Fibroblast of skin of scalp (primary cell): ENCODE measurements at regions not wholly inside any gene's neighbourhood (a gene's known extent, or its start where the extent isn't known, plus 50 kb on each side); places are given as distances from the start of the nearest gene placed in this dataset.
A peak's percentile ranks its signal among the peaks of the same experiment; 100 is the strongest.

ENCODE experiments used
- DNase-seq: peaks from one replicate; pipeline ENCODE4 v3.0.0-alpha.2; 2013

- DNase-seq: no peak
Measured at GRCh38 chr18:77658751-77659448, 409.3 kb downstream of the GALR1 start.

GRCh38 chr18:77666613-77667012 lies 417.0 kb downstream of the GALR1 start:
- no peak for DNase-seq

- DNase-seq: no peak
Measured at GRCh38 chr18:77668219-77668618, 418.6 kb downstream of the GALR1 start.

- DNase-seq: no peak
Measured at GRCh38 chr18:77669331-77669730, 419.7 kb downstream of the GALR1 start.

GRCh38 chr18:77671456-77672167 lies 422.0 kb downstream of the GALR1 start:
- DNase-seq: no peak

GRCh38 chr18:77676910-77677309 lies 427.3 kb downstream of the GALR1 start:
- DNase-seq: no peak

- no peak for DNase-seq
Measured at GRCh38 chr18:77677536-77677935, 427.9 kb downstream of the GALR1 start.

GRCh38 chr18:77679869-77680268 lies 430.2 kb downstream of the GALR1 start:
- DNase-seq: no peak

- DNase-seq: no peak
Measured at GRCh38 chr18:77700051-77700450, 450.4 kb downstream of the GALR1 start.

GRCh38 chr18:77701977-77702376 lies 452.3 kb downstream of the GALR1 start:
- DNase-seq: no peak

GRCh38 chr18:77702686-77703085 lies 453.0 kb downstream of the GALR1 start:
- DNase-seq: no peak

- no peak for DNase-seq
Measured at GRCh38 chr18:77705301-77705700, 455.7 kb downstream of the GALR1 start.

- peak; percentile 9 for DNase-seq
Measured at GRCh38 chr18:77708826-77709506, 459.3 kb downstream of the GALR1 start.

GRCh38 chr18:77711096-77711495 lies 461.4 kb downstream of the GALR1 start:
- no peak for DNase-seq

- no peak for DNase-seq
Measured at GRCh38 chr18:77714716-77715115, 465.1 kb downstream of the GALR1 start.

- DNase-seq: no peak
Measured at GRCh38 chr18:77716282-77716681, 466.6 kb downstream of the GALR1 start.

GRCh38 chr18:77733292-77733903 lies 483.8 kb downstream of the GALR1 start:
- DNase-seq: no peak

GRCh38 chr18:77736842-77737241 lies 487.2 kb downstream of the GALR1 start:
- no peak for DNase-seq

- no peak for DNase-seq
Measured at GRCh38 chr18:77737405-77737804, 487.8 kb downstream of the GALR1 start.

GRCh38 chr18:77749089-77749488 lies 499.4 kb downstream of the GALR1 start:
- DNase-seq: no peak

- DNase-seq: no peak
Measured at GRCh38 chr18:77750006-77750405, 500.4 kb downstream of the GALR1 start.

- DNase-seq: no peak
Measured at GRCh38 chr18:77754475-77755044, 504.9 kb downstream of the GALR1 start.

- DNase-seq: no peak
Measured at GRCh38 chr18:77755187-77755586, 505.5 kb downstream of the GALR1 start.
